Right lobe of liver (tissue), 4 donors: ENCODE measurements at regions not wholly inside any gene's neighbourhood (a gene's known extent, or its start where the extent isn't known, plus 50 kb on each side); places are given as distances from the start of the nearest gene placed in this dataset.

Source experiments
- POLR2A ChIP-seq: fragments of 450-650 bp; IDR thresholded peaks from one replicate; pipeline ENCODE4 v1.6.1; 2017; ENCODE audit warnings: antibody characterized with exemption, mild to moderate bottlenecking
- TF ChIP-seq, protein P1 (sequence below), 4 donors: fragments of 200-600 bp in 3 of 4; fragments of 450-650 bp in 1 of 4; IDR thresholded peaks; one replicate each; pipeline versions ENCODE4 v1.5.1 to v1.8.0; 2016 to 2022; ENCODE audit warnings: antibody characterized with exemption in 4 of 4, mild to moderate bottlenecking in 2 of 4
- donor health status: DM: no; HTN: no; CAD: no.
- donor health status: DM: no; HTN: no; CAD: no.
- donor health status: DM: no; HTN: yes; CAD: no.

DNA sequence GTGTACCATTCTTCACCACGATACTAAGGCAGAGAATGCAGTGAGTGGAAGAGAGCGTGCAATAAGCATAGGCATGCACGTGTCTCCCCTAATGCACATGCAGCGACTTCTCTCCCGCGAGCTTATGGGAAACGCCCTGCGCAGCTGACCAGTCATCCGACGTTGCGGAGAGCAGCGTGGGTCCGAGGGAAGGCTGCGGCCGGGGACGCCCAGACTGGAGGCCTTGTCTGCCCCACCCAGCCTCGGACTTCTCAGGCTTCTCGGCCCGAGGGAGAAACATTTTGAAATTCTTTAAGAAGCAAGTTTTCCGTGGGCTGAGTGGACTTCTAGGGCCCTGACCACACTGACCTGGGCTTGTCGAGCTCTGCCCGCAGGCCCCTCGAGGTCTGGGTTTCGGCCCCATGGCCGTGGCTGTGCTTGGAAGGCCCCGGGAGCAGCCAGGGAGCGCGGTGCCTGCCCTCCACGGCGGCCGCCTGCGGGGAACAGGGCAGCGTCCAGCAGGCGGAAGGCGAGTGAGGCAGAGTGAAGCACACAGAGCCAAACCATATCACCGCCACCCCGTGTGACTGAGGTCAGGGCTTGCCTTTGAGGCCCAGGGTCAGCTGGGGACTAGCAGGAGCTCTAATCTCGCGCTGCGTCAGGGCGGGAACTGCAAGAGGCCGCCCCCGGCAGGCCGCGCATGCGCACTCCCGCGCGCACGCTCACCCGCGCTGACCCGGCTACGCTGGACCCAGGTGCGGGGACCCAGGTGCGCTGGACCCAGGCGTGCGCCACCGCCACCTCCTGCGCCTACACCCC, 60.0 kb upstream of the IRX1 start:
- TF ChIP-seq, protein P1, sequence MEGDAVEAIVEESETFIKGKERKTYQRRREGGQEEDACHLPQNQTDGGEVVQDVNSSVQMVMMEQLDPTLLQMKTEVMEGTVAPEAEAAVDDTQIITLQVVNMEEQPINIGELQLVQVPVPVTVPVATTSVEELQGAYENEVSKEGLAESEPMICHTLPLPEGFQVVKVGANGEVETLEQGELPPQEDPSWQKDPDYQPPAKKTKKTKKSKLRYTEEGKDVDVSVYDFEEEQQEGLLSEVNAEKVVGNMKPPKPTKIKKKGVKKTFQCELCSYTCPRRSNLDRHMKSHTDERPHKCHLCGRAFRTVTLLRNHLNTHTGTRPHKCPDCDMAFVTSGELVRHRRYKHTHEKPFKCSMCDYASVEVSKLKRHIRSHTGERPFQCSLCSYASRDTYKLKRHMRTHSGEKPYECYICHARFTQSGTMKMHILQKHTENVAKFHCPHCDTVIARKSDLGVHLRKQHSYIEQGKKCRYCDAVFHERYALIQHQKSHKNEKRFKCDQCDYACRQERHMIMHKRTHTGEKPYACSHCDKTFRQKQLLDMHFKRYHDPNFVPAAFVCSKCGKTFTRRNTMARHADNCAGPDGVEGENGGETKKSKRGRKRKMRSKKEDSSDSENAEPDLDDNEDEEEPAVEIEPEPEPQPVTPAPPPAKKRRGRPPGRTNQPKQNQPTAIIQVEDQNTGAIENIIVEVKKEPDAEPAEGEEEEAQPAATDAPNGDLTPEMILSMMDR (IDR thresholded peaks at IDR 0.05), result no peak
- TF ChIP-seq POLR2A, result no peak
